CD4-positive, alpha-beta T cell treated with Interleukin-4 for 1 hour (primary cell): ENCODE measurements at regions not wholly inside any gene's neighbourhood (a gene's known extent, or its start where the extent isn't known, plus 50 kb on each side); places are given as distances from the start of the nearest gene placed in this dataset.

Source experiments
- DNase-seq, 2 donors: peaks; one replicate each; pipeline ENCODE4 v3.0.0-alpha.2; 2020 to 2022

DNA sequence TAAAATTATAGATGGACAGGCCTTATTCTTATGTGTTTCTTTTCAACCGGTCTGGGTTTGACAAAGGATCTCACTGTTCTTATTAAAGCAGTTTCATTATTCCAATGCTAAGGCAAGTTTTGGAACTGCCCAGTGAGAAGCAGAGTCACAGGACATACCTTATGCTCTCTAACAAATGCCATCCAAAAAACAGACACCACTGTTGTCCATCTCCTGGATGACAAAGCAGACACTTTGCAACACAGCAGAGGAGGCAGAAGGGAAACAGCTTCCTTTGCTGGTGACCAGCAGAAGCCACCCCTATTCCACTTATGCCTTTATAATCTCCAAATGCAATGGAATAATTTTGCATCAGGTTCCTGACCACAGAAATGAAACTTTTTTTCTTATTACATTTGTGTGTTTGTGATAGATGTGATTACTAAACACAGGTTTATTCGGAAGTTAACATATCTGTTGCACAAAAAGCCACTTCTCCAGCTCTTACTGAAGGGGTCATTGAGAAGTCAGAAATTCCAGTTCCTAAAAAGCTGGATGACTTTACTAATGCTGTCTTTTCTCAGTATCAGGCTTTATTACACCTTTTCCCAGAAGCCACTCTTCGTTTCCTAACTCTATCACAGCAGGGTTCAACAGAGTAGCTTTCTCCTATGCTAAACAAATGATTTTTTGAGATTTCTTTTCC is 115.6 kb downstream of the BTG1 start:
- no peak for DNase-seq

DNA sequence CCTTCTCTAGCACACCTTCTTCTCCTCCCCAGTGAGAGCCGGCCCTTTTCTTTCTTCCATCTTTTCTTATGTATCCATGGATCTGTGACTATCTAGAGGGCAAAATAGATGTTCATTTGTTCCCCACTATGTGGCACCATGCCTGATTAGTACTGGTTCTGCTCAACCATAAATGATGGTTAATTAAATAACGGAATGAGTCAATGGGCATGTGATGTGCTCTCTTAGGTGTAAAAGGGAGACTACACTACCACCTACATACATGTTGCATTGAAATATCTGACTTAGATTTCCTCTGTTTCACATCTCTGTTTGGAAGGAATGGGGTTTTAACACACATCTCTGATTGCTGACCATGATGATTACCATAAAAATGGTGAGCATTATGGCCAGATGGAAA is 116.5 kb downstream of the BTG1 start:
- no peak for DNase-seq

- DNase-seq = no peak
Observed at GRCh38 chr12:92028441-92028709, 117.3 kb downstream of the BTG1 start.

GRCh38 chr12:92027701-92028440 is 117.8 kb downstream of the BTG1 start:
- no peak for DNase-seq

DNA sequence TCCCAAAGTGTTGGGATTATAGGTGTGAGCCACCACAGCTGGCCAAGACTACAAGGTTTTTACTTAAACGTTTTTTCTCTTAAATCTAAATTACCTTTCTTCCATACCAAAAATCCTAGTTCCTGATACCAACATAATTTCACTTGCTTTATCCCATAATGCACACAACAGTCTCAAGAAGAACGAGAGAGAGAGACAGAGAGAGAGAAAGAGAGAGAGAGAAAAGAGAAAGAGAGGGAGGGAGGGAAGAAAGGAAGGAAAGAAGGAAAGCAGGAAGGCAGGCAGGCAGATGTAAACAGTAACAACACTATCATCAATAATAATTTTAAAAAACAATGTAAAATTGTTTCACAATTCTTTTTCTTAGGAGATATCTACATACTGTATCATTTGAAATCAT is 118.4 kb downstream of the BTG1 start:
- no peak for DNase-seq

GRCh38 chr12:92025462-92026207 is 120.0 kb downstream of the BTG1 start:
- no peak for DNase-seq

GRCh38 chr12:92022093-92022492 is 123.6 kb downstream of the BTG1 start:
- no peak for DNase-seq

- no peak for DNase-seq
Observed at GRCh38 chr12:92021666-92022035, 124.0 kb downstream of the BTG1 start.

DNA sequence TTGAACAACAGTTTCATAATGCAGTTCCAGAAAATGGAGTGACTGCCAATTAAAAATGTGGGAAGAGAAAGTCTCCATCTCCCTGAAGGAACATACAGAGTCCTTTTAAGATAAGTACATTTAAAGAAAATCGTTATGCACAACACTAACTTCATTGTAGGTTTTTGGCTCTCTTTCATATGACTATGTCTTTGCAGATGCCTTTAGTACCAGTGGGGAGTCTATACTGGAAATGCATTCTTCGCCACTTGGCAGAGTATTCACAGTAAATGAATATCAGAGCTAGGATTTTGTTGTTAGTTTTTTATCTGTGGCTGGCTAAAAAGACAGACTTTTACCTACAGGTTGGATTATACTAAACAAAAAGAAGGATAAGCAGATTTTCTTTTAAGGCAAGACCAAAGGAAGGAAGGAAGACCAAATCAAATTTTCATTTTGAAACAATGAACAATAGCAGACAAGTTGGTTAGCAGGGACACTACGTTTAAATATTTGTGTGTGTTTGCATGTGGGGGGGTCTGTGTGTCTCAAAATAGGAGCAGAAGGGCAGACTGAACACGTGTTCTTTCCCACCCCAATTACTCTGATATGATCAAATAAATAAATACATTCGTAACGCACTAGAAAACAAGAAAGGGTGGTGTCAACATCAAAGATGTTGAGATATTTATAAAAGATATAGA is 124.5 kb downstream of the BTG1 start:
- no peak for DNase-seq

- no peak for DNase-seq
Observed at GRCh38 chr12:92019491-92020277, 126.0 kb downstream of the BTG1 start.

DNA sequence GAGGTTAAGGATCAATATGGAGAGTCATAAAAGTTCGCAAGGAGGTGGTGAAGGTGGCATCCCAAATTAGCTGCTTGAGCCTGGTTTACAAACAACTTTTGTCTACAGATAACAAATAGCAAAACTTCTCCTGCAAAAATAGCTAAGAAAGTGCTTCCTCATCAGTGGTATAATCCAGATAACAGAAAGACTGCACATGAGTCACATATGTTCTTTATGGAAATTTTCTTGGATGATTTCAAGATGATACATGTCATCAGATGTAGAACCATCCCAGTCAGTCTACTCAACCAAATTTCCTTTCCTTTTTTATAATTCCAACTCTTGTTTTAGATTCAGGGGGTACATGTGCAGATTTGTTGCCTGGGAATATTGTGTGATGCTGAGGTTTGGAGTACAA is 133.0 kb downstream of the BTG1 start:
- no peak for DNase-seq

GRCh38 chr12:92010853-92011701 is 134.6 kb downstream of the BTG1 start:
- no peak for DNase-seq

GRCh38 chr12:92010368-92010767 is 135.3 kb downstream of the BTG1 start:
- no peak for DNase-seq

DNA sequence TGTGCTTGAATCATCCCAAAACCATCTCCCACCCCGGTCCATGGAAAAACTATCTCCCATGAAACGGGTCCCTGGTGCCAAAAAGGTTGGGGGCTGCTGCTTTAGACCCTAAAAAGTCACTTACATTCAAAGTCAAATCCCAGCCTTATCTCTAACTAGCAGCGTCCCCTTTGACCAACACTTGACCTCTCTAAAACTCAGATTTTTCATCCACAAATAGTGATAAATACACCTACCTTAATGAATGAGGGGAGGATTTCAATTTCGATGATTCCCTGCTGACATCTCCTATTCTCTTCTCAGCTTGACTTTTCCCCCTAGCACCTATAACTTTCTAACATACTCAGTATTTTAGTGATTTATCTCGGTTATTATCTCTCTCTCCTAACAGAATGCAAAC is 137.3 kb downstream of the BTG1 start:
- no peak for DNase-seq

DNA sequence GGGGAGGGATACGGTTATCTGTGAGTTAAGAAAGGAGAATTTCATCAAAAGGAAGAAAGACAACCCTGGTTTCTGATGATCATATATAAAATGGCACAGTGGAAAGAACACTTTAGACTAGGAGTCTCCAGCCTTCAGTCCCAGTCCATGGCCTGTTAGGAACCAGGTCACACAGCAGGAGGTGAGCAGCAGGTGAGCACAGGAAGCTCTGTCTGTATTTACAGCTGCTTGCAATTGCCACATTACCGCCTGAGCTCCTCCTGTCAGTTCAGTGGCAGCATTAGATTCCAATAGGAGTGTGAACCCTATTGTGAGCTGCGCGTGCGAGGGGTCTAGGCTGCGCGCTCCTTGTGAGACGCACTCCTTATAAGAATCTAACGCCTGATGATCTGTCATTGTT is 137.9 kb downstream of the BTG1 start:
- no peak for DNase-seq

DNA sequence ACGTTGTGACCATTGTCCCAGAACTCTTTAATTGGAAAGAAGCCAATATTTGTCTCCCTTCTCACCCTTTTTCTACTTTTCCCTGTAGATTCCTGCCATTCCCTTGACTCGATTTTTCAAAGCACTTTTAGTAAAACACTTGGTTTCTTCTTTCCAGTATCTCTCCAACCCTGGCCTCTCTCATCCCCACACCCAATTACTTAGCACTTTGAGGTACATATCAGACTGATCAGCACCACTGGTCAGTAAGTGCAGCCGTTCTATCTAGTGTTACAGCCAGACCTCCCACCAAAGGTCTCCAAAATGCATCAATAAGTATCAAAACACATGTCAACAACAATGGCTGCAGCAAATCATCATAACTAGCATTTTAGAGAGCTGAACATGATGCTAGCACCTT is 141.9 kb downstream of the BTG1 start:
- no peak for DNase-seq

DNA sequence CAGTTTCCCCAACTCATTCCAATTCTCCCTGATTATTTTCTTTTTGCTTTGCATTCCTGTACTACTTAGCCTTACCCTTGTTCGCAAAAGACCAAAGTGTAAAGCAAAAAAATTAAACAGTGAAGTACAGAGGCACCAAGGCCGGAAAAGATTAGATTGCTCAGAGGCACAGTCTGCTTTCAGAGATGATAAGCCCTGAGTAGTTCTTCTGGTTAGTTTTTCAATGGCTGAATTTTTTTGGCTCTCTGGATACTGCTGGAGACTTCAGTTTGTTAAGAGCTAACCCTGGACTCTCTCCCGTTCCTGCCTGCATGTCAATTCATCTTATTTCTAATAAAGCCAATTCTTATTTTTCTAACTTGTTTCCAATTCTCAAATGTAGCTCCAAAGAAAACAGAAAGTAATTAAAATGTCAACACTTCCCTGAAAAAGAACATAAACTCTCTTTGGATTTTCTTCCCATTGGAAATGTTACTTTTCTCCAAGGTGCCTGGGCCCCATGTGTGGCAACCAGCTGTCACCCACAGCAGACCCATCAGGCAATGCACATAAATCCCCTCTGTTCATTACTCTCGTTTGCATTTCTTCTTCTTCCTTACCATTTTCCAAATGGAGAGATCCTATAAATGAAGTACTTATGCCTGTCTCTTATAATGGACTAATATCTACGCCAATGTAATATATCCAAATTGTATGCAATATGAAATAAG is 142.8 kb downstream of the BTG1 start:
- DNase-seq = no peak

DNA sequence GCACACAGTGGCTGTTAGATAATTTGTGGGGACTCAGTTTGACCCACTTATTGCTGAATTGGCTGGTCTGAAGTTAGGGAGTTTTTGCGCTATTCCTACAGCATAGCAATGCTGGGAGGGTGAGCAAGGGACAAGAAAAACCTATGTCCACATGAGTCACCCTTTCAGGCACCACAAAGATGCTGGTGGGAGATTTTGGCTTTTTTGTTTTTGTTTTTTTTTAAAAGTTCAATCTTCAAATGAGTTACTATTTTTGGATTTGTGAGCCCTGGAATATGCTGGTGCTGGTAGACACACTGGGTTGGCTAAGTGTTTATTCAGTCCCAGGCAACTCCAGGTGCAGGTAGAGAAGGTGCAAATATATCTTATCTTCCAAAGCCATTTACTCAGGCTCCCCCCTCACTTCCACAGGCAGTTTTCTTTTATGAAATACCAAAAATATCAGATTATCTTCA is 143.4 kb downstream of the BTG1 start:
- DNase-seq = no peak

GRCh38 chr12:92000597-92000996 is 145.0 kb downstream of the BTG1 start:
- peak in 1 of 2 donors; percentile 45 for DNase-seq

DNA sequence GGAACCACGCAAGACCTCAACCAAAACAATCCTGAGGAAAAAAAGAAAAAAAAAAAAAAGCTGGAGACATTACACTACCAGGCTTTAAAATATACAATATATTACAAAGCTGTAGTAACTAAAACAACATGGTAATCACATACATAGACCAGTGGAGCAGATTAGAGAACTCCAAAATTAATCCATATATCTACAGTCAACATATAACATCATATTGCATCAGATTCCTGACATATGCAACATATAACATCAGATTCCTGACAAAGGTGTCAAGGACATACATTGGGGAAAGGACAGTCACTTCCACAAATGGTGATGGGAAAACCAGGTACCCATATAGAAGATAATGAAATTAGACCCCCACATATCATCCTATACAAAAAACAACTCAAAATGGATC is 145.8 kb downstream of the BTG1 start:
- no peak for DNase-seq

DNA sequence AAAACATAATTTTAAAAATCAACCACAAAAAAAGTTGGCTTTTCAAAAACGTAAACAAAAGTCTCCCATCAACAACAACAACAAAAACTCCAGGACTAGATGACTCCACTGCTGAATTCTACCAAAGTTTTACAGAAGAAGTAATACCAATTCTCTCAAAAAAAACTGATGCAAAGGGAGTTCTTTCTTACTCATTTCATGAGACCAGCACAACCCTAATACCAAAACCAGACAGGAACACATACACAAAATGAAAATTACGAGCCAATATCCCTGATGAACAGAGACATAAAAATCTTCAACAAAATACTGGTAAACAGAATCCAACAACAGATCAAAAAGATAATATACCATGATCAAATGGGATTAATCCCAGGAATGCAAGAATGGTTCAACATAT is 147.3 kb downstream of the BTG1 start:
- no peak for DNase-seq
